Muscle layer of colon (tissue), 2 donors: ENCODE measurements at regions not wholly inside any gene's neighbourhood (a gene's known extent, or its start where the extent isn't known, plus 50 kb on each side); places are given as distances from the start of the nearest gene placed in this dataset.

Source experiments
- H3K27ac ChIP-seq: one replicate; pipeline ENCODE4 v1.7.0; 2013; ENCODE audit warnings: low read depth, mild to moderate bottlenecking, low read length, moderate library complexity
- H3K27me3 ChIP-seq, 2 donors: one replicate each; pipeline ENCODE4 v1.7.0; 2013; ENCODE audit warnings: low read length in 2 of 2, mild to moderate bottlenecking in 2 of 2; ENCODE audit not compliant: insufficient read depth in 2 of 2, control insufficient read depth in 1 of 2
- H3K36me3 ChIP-seq: one replicate; pipeline ENCODE4 v1.7.0; 2013; ENCODE audit warnings: mild to moderate bottlenecking, low read length; ENCODE audit not compliant: insufficient read depth
- H3K4me1 ChIP-seq: one replicate; pipeline ENCODE4 v1.7.0; 2013; ENCODE audit warnings: mild to moderate bottlenecking, low read length; ENCODE audit not compliant: insufficient read depth
- H3K4me3 ChIP-seq, 2 donors: one replicate each; pipeline ENCODE4 v1.7.0; 2013; ENCODE audit warnings: low read length in 2 of 2, low read depth in 1 of 2, mild to moderate bottlenecking in 1 of 2, moderate library complexity in 1 of 2
- H3K9ac ChIP-seq: one replicate; pipeline ENCODE4 v1.7.0; 2013; ENCODE audit warnings: low read length
- H3K9me3 ChIP-seq: one replicate; pipeline ENCODE4 v1.7.0; 2013; ENCODE audit warnings: mild to moderate bottlenecking, low read length
- donor health status: abdominal sarcoma.
- donor health status: Adenocarcinoma of cecum.

GRCh38 chr2:64771737-64772136, 118.0 kb upstream of the SERTAD2 start:
- H3K36me3 ChIP-seq = no peaks in the 10 kb centered on the region
- H3K9ac ChIP-seq = no peak overlapping the region
- peaks cover 24% of the 10 kb centered on the region for H3K4me1 ChIP-seq
- peak overlapping the region; percentile 57 for H3K27ac ChIP-seq
- no peaks in the 10 kb centered on the region for H3K27me3 ChIP-seq
- no peak overlapping the region for H3K4me3 ChIP-seq
- no peaks in the 10 kb centered on the region for H3K9me3 ChIP-seq

DNA sequence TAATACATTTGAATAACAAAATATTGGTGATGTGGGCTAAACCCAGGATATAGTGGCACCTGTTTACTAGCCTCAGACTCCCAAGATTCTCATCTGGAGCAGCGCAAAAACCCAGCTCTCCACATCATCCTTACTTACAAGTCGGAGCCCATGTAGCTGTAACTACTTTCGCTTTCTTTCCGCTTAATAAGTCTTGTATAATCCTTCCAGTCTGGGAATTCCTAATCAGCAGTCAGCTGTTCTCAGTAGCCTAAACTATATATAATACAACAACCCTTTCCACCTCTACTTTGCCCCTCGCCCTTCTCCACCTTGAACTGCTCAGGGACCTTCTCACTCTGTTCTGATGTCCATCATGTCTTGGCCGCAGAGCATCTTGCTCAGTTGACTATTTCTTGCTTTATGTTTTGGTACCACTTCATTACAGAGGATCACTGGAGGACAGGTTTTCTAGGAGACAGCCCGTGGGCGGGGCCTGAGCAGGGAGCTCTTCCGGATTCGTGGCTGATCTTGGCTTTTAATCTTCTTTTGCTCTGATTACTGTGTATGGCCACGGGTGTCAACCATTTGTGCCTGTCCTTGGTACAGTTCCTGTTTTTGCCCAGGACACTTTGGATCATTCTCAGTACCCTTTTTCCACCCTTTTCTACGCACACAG, 119.9 kb upstream of the SERTAD2 start:
- Histone ChIP-seq H3K27me3 (no peaks in the 10 kb centered on the region), H3K36me3 (no peaks in the 10 kb centered on the region), H3K27ac (no peak overlapping the region), H3K4me1 (peaks cover 18% of the 10 kb centered on the region), H3K9me3 (no peaks in the 10 kb centered on the region), H3K4me3 (no peak overlapping the region), H3K9ac (no peak overlapping the region)

GRCh38 chr2:64777841-64778240, 124.1 kb upstream of the SERTAD2 start:
- no peak overlapping the region for H3K4me3 ChIP-seq
- no peaks in the 10 kb centered on the region for H3K4me1 ChIP-seq
- H3K9ac ChIP-seq = no peak overlapping the region
- no peaks in the 10 kb centered on the region for H3K36me3 ChIP-seq
- H3K27ac ChIP-seq = no peak overlapping the region
- no peaks in the 10 kb centered on the region for H3K27me3 ChIP-seq
- no peaks in the 10 kb centered on the region for H3K9me3 ChIP-seq

DNA sequence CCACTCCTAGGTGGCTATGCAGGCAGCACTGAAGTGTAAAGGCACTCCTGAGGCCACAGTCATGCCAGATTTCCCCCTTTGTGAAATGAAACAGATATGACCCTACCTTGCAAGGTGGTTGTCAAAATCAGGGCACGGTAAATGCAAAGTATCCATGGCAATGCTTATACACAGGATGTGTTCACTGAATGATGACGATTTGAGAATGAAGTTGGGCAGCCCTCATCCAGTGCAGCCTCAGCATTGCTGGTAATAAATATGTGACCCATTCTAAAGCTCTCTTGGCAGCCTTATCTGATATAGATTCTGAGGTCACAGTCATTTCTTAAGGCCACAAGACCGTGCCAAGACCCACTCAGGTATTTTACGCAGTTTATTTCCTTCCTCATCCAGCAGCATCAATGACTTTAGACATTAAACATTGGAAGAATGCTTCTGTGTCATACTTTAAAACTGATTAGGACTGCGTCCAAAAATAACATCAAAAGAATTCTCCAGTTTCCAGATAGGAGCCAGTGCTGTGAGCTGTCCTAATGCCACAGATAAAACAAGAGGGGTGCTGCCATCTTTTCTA, 125.5 kb upstream of the SERTAD2 start:
- H3K36me3 ChIP-seq = no peaks in the 10 kb centered on the region
- no peak overlapping the region for H3K27ac ChIP-seq

GRCh38 chr2:64780041-64780440, 126.3 kb upstream of the SERTAD2 start:
- H3K4me3 ChIP-seq = no peak overlapping the region
- no peaks in the 10 kb centered on the region for H3K36me3 ChIP-seq
- H3K27ac ChIP-seq = no peak overlapping the region
- H3K9me3 ChIP-seq = no peaks in the 10 kb centered on the region
- no peaks in the 10 kb centered on the region for H3K27me3 ChIP-seq
- no peaks in the 10 kb centered on the region for H3K4me1 ChIP-seq
- H3K9ac ChIP-seq = no peak overlapping the region

More for the DNA sequence above, 125.5 kb upstream of the SERTAD2 start:
- Histone ChIP-seq H3K9ac (no peak overlapping the region), H3K4me1 (no peaks in the 10 kb centered on the region), H3K4me3 (no peak overlapping the region), H3K9me3 (no peaks in the 10 kb centered on the region), H3K27me3 (no peaks in the 10 kb centered on the region)

- no peaks in the 10 kb centered on the region for H3K27me3 ChIP-seq
- H3K36me3 ChIP-seq = no peaks in the 10 kb centered on the region
- no peaks in the 10 kb centered on the region for H3K9me3 ChIP-seq
- H3K9ac ChIP-seq = no peak overlapping the region
- H3K27ac ChIP-seq = no peak overlapping the region
- no peaks in the 10 kb centered on the region for H3K4me1 ChIP-seq
- no peak overlapping the region for H3K4me3 ChIP-seq
Measured at GRCh38 chr2:64781711-64782390, 128.1 kb upstream of the SERTAD2 start.

GRCh38 chr2:64784168-64785061, 130.7 kb upstream of the SERTAD2 start:
- H3K36me3 ChIP-seq = no peaks in the 10 kb centered on the region
- no peak overlapping the region for H3K9ac ChIP-seq
- H3K27me3 ChIP-seq = no peaks in the 10 kb centered on the region
- no peak overlapping the region for H3K27ac ChIP-seq
- H3K4me1 ChIP-seq = no peaks in the 10 kb centered on the region
- H3K4me3 ChIP-seq = no peak overlapping the region
- H3K9me3 ChIP-seq = no peaks in the 10 kb centered on the region

GRCh38 chr2:64785245-64785644, 131.5 kb upstream of the SERTAD2 start:
- no peaks in the 10 kb centered on the region for H3K9me3 ChIP-seq
- H3K9ac ChIP-seq = no peak overlapping the region
- no peaks in the 10 kb centered on the region for H3K36me3 ChIP-seq
- H3K4me1 ChIP-seq = no peaks in the 10 kb centered on the region
- no peaks in the 10 kb centered on the region for H3K27me3 ChIP-seq
- no peak overlapping the region for H3K4me3 ChIP-seq
- H3K27ac ChIP-seq = no peak overlapping the region

DNA sequence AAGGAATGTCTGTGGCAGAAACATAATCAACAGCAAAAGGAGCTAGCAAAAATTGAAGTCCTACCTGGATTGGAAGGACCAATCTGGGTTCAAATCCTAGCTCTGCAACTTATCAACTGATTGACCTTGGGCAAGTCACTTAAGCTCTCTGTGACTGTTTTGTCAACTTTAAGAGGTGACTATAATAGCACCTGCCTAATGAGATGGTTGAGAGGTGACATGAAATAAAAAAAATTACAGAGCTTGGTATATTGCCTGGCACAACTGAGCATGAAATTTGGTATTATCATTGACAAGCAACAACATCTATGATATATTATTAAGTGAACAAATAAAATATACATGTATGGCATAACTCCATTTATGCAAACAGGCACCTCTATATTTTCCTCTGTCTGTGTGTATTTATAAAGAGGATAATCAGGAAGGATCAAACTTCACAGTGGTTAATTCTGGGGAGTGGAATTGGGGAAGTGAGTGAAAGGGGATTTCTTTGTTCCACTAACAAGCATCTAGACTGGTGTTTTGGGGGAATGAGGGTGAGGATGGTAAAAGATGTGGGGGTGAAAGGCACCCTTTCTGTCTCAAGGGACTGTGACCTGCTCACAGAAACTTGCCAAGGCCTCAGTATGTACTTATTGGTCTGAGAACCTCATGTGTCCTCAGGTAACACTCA, 132.8 kb upstream of the SERTAD2 start:
- H3K9me3 ChIP-seq = no peaks in the 10 kb centered on the region
- H3K36me3 ChIP-seq = no peaks in the 10 kb centered on the region
- no peak overlapping the region for H3K9ac ChIP-seq
- no peaks in the 10 kb centered on the region for H3K27me3 ChIP-seq
- H3K27ac ChIP-seq = no peak overlapping the region
- no peaks in the 10 kb centered on the region for H3K4me1 ChIP-seq
- H3K4me3 ChIP-seq = no peak overlapping the region

GRCh38 chr2:64787019-64787365, 133.3 kb upstream of the SERTAD2 start:
- H3K4me3 ChIP-seq = no peak overlapping the region
- H3K9ac ChIP-seq = no peak overlapping the region
- H3K36me3 ChIP-seq = no peaks in the 10 kb centered on the region
- H3K4me1 ChIP-seq = no peaks in the 10 kb centered on the region
- no peaks in the 10 kb centered on the region for H3K9me3 ChIP-seq
- no peak overlapping the region for H3K27ac ChIP-seq
- H3K27me3 ChIP-seq = no peaks in the 10 kb centered on the region

DNA sequence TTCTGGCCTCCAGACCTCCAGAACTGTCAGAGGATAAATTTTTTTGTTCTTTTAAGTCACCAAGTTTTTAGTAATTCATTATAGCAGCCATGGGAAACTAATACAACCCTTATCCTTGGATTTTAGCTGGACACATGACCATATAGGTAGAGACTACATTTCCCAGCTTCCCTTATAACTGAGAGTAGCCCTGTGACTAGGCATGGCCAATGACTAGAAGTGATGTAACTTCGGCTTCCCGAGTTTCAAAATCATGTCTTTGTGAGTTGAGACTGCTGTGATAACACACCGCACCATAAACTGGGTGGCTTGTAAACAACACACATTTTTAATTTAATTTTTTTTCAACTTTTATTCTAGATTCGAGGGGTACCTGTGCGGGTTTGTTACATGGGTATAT, 134.0 kb upstream of the SERTAD2 start:
- H3K4me1 ChIP-seq = no peaks in the 10 kb centered on the region
- H3K9me3 ChIP-seq = no peaks in the 10 kb centered on the region
- H3K27me3 ChIP-seq = no peaks in the 10 kb centered on the region
- H3K27ac ChIP-seq = no peak overlapping the region
- H3K4me3 ChIP-seq = no peak overlapping the region
- H3K9ac ChIP-seq = no peak overlapping the region
- H3K36me3 ChIP-seq = no peaks in the 10 kb centered on the region
